HCT116 (cell line): ENCODE measurements at regions not wholly inside any gene's neighbourhood (a gene's known extent, or its start where the extent isn't known, plus 50 kb on each side); places are given as distances from the start of the nearest gene placed in this dataset.
A peak's percentile ranks its signal among the peaks of the same experiment; 100 is the strongest.

Experiments used
- ATAC-seq: fragments of 200-7000 bp; cut with Tn5 transposase; 2 replicates; pipeline ENCODE4 v1.9.1; 2020; ENCODE audit warnings: mild to moderate bottlenecking, moderate library complexity
- BruUV-seq: library from RNA; stranded (reverse); fragments of 400-500 nt; replicated peaks from 2 replicates; lab custom pipeline; 2021; lab: Mats Ljungman, UMichigan
- CTCF ChIA-PET: fragments of 300-600 bp; sonication (Branson Sonifier 250); formaldehyde crosslinking; loops from one replicate; lab custom pipeline; 2021; ENCODE audit warnings: antibody characterized with exemption; lab: Charles Lee
- POLR2A ChIA-PET: fragments of 300-600, 350-600 bp; sonication (Branson Sonifier 250); formaldehyde crosslinking; loops from one replicate; lab custom pipeline; 2021; ENCODE audit warnings: antibody characterized with exemption; lab: Charles Lee
- RAD21 ChIA-PET, 2 experiments: fragments of 300-600 bp; sonication (Branson Sonifier 250); formaldehyde crosslinking; loops; one replicate each; lab custom pipeline; 2023; ENCODE audit warnings: low total read pairs in 2 of 2; ENCODE audit not compliant: uncharacterized antibody in 2 of 2, unreplicated experiment in 2 of 2, low non-redundant PET in 1 of 2; lab: Charles Lee
- DNase-seq: peaks from one replicate; pipeline ENCODE4 v3.0.0-alpha.2; 2010; ENCODE audit warnings: low read depth, low spot score
- H2AFZ ChIP-seq: fragments of 200-600 bp; shearing (Covaris generic), sonication (generic); 2 replicates; pipeline ENCODE4 v1.6.1; 2017; ENCODE audit warnings: low read depth, mixed run types, mixed read lengths, antibody characterized with exemption, low read length; ENCODE audit not compliant: poor library complexity, severe bottlenecking
- H3K27ac ChIP-seq: 2 replicates; pipeline ENCODE4 v1.5.1; 2012; ENCODE audit warnings: low read depth, low read length
- H3K27me3 ChIP-seq: fragments of 200-600 bp; sonication (generic); 2 replicates; pipeline ENCODE4 v1.6.1; 2016; ENCODE audit warnings: mixed run types, low read length, mixed read lengths; ENCODE audit not compliant: insufficient read depth
- H3K36me3 ChIP-seq, 2 experiments: fragments of 200-500 bp in 1 of 2; fragments of 200-600 bp in 1 of 2; sonication (Bioruptor generic) in 1 of 2; sonication (generic) in 1 of 2; 2 replicates each; pipeline versions ENCODE4 v1.5.1 to v1.6.1; 2014 to 2016; ENCODE audit warnings: low read length in 2 of 2, inconsistent platforms in 1 of 2, mixed read lengths in 1 of 2, mixed run types in 1 of 2; ENCODE audit not compliant: insufficient read depth in 2 of 2, control insufficient read depth in 1 of 2
- H3K4me1 ChIP-seq, 2 experiments: fragments of 200-600 bp in 1 of 2; sonication (generic) in 1 of 2; 2 replicates each; pipeline versions ENCODE4 v1.5.1 to v1.6.1; 2012 to 2017; ENCODE audit warnings: low read length in 2 of 2, inconsistent platforms in 1 of 2, mild to moderate bottlenecking in 1 of 2, mixed read lengths in 1 of 2, mixed run types in 1 of 2, moderate library complexity in 1 of 2; ENCODE audit not compliant: insufficient read depth in 2 of 2, control insufficient read depth in 1 of 2
- H3K4me2 ChIP-seq: fragments of 200-600 bp; sonication (generic); 2 replicates; pipeline ENCODE4 v1.6.1; 2017; ENCODE audit warnings: mixed run types, low read length, mixed read lengths
- H3K4me3 ChIP-seq, 2 experiments: fragments of 200-600 bp in 1 of 2; sonication (generic) in 1 of 2; replicated peaks in 1 of 2; 2 replicates each; pipeline ENCODE4 v1.5.1; 2011 to 2016; ENCODE audit warnings: low read length in 2 of 2, control low read depth in 1 of 2, low read depth in 1 of 2, mild to moderate bottlenecking in 1 of 2, mixed read lengths in 1 of 2, mixed run types in 1 of 2
- H3K79me2 ChIP-seq: fragments of 200-600 bp; sonication (generic); 2 replicates; pipeline ENCODE4 v1.6.1; 2017; ENCODE audit warnings: mild to moderate bottlenecking, mixed run types, low read length, moderate library complexity, mixed read lengths; ENCODE audit not compliant: insufficient read depth
- H3K9ac ChIP-seq: fragments of 200-600 bp; sonication (generic); 2 replicates; pipeline ENCODE4 v1.6.1; 2016; ENCODE audit warnings: low read length, mixed read lengths
- H3K9me2 ChIP-seq: fragments of 200-600 bp; sonication (generic), shearing (Covaris generic); 2 replicates; pipeline ENCODE4 v1.6.1; 2017; ENCODE audit warnings: mixed run types, mild to moderate bottlenecking, moderate library complexity; ENCODE audit not compliant: insufficient read depth
- H3K9me3 ChIP-seq, 2 experiments: fragments of 200-500 bp in 1 of 2; fragments of 200-600 bp in 1 of 2; sonication (Bioruptor generic) in 1 of 2; sonication (generic) in 1 of 2; 2 replicates each; pipeline ENCODE4 v1.6.1; 2014 to 2017; ENCODE audit warnings: low read length in 2 of 2, mixed read lengths in 2 of 2, inconsistent platforms in 1 of 2, low read depth in 1 of 2, mild to moderate bottlenecking in 1 of 2, mixed run types in 1 of 2, moderate library complexity in 1 of 2; ENCODE audit not compliant: control insufficient read depth in 1 of 2, insufficient read depth in 1 of 2
- H4K20me1 ChIP-seq: fragments of 200-600 bp; sonication (generic), shearing (Covaris generic); 2 replicates; pipeline ENCODE4 v1.6.1; 2017; ENCODE audit warnings: mixed run types, mild to moderate bottlenecking, moderate library complexity; ENCODE audit not compliant: insufficient read depth
- CBX3 ChIP-seq: IDR thresholded peaks from 2 replicates; pipeline ENCODE4 v1.6.1; 2012; ENCODE audit warnings: low read depth
- CEBPB ChIP-seq: IDR thresholded peaks from 2 replicates; pipeline ENCODE4 v1.6.1; 2012; ENCODE audit warnings: low read depth
- ELF1 ChIP-seq: IDR thresholded peaks from 2 replicates; pipeline ENCODE4 v1.6.1; 2012; ENCODE audit warnings: low read depth, borderline replicate concordance
- JUND ChIP-seq: IDR thresholded peaks from 2 replicates; pipeline ENCODE4 v1.6.1; 2012
- POLR2A ChIP-seq: IDR thresholded peaks from 2 replicates; pipeline ENCODE4 v1.7.0; 2011; ENCODE audit warnings: borderline replicate concordance; ENCODE audit not compliant: insufficient read depth, insufficient read length; ENCODE audit errors: extremely low read depth
- RAD21 ChIP-seq: IDR thresholded peaks from 2 replicates; pipeline ENCODE4 v1.6.1; 2012; ENCODE audit warnings: low read depth, mild to moderate bottlenecking
- SIN3A ChIP-seq: IDR thresholded peaks from 2 replicates; pipeline ENCODE4 v1.6.1; 2012; ENCODE audit warnings: low read depth
- TCF7L2 ChIP-seq: IDR thresholded peaks from 2 replicates; pipeline ENCODE4 v1.7.0; 2011; ENCODE audit warnings: borderline replicate concordance, inconsistent platforms; ENCODE audit not compliant: insufficient read depth, insufficient read length; ENCODE audit errors: extremely low read depth
- YY1 ChIP-seq: IDR thresholded peaks from 2 replicates; pipeline ENCODE4 v1.6.1; 2011; ENCODE audit warnings: low read length, low read depth, moderate library complexity, mild to moderate bottlenecking; ENCODE audit not compliant: insufficient replicate concordance; ENCODE audit errors: extremely low read depth
- ZFX ChIP-seq: fragments of 450-650 bp; IDR thresholded peaks from 2 replicates; pipeline ENCODE4 v1.6.1; 2017
- intact Hi-C: fragments of 100-400 bp; cut with micrococcal nuclease; formaldehyde crosslinking; loops from 2 replicates; pipeline ENCODE4 v1.10.0; 2022
- TF ChIP-seq, protein P1 (sequence below), 3 experiments: fragments of 200-600 bp in 1 of 3; sonication (generic) in 1 of 3; IDR thresholded peaks in 2 of 3; conservative IDR thresholded peaks in 1 of 3; 2 replicates each; pipeline ENCODE4 v1.5.1; 2012 to 2017; ENCODE audit warnings: low read depth in 2 of 3, low read length in 2 of 3, antibody characterized with exemption in 1 of 3, borderline replicate concordance in 1 of 3, control low read depth in 1 of 3, mild to moderate bottlenecking in 1 of 3, mixed read lengths in 1 of 3, mixed run types in 1 of 3, moderate library complexity in 1 of 3; ENCODE audit not compliant: insufficient read depth in 1 of 3
- TF ChIP-seq, protein P2 (sequence below): IDR thresholded peaks from 2 replicates; pipeline ENCODE4 v1.6.1; 2012
- TF ChIP-seq, protein P3 (sequence below): IDR thresholded peaks from 2 replicates; pipeline ENCODE4 v1.6.1; 2012; ENCODE audit warnings: low read depth

DNA sequence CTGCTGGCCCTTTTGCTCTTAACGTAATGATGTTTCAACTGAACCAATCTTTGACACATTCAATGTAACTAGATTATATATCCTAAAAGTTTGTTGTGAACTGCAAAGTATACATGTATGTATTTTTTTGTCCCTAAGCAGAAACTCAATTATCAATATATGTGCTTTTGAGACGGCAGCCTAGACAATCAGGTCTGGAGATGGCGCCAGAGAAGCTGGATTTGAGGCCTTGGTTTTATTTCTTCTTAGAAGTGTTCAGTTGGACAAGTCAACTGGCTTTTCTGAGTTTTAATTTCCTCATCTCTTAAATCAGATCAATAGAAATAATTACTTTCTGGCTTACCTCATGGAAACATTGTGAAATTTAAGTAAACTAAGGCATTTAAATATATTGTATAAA, 62.5 kb downstream of the DCAF8L1 start:
- no TSS peak for BruUV-seq
- H3K4me3 ChIP-seq: no peak overlapping the region
- H3K9me3 ChIP-seq: no peaks in the 10 kb centered on the region
- H3K4me2 ChIP-seq: no peak overlapping the region
- intact Hi-C loops: no loop called here
- H3K4me1 ChIP-seq: no peaks in the 10 kb centered on the region
- TF ChIP-seq TCF7L2 (no peak), RAD21 (peak; percentile 64)
- TF ChIP-seq, protein P1, sequence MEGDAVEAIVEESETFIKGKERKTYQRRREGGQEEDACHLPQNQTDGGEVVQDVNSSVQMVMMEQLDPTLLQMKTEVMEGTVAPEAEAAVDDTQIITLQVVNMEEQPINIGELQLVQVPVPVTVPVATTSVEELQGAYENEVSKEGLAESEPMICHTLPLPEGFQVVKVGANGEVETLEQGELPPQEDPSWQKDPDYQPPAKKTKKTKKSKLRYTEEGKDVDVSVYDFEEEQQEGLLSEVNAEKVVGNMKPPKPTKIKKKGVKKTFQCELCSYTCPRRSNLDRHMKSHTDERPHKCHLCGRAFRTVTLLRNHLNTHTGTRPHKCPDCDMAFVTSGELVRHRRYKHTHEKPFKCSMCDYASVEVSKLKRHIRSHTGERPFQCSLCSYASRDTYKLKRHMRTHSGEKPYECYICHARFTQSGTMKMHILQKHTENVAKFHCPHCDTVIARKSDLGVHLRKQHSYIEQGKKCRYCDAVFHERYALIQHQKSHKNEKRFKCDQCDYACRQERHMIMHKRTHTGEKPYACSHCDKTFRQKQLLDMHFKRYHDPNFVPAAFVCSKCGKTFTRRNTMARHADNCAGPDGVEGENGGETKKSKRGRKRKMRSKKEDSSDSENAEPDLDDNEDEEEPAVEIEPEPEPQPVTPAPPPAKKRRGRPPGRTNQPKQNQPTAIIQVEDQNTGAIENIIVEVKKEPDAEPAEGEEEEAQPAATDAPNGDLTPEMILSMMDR (IDR thresholded peaks at IDR 0.05 in 2 of 3, conservative IDR thresholded peaks at IDR 0.05 in 1 of 3; ENCODE audit: borderline replicate concordance in 1 of 3, insufficient read depth in 1 of 3, low read depth in 2 of 3, low read length in 2 of 3): peak; percentile 29 to 34 (median 32); a peak in 3 of 6 replicates
- H3K9ac ChIP-seq: no peak overlapping the region
- DNase-seq: peak; percentile 7
- H3K36me3 ChIP-seq: no peaks in the 10 kb centered on the region
- no peaks in the 10 kb centered on the region for H3K79me2 ChIP-seq
- H3K27ac ChIP-seq: no peak overlapping the region
- H3K9me2 ChIP-seq: no peaks in the 10 kb centered on the region
- ATAC-seq: no peak
- RAD21 ChIA-PET: no interaction called here
- POLR2A ChIA-PET: no interaction called here
- H4K20me1 ChIP-seq: no peaks in the 10 kb centered on the region
- H3K27me3 ChIP-seq: no peaks in the 10 kb centered on the region
- CTCF ChIA-PET: interaction anchor here (0.7 kb wide), 1 partner anchor 13 kb away, joined by 3 read pairs; no protein-coding TSS in a partner anchor
- H2AFZ ChIP-seq: no peak overlapping the region

DNA sequence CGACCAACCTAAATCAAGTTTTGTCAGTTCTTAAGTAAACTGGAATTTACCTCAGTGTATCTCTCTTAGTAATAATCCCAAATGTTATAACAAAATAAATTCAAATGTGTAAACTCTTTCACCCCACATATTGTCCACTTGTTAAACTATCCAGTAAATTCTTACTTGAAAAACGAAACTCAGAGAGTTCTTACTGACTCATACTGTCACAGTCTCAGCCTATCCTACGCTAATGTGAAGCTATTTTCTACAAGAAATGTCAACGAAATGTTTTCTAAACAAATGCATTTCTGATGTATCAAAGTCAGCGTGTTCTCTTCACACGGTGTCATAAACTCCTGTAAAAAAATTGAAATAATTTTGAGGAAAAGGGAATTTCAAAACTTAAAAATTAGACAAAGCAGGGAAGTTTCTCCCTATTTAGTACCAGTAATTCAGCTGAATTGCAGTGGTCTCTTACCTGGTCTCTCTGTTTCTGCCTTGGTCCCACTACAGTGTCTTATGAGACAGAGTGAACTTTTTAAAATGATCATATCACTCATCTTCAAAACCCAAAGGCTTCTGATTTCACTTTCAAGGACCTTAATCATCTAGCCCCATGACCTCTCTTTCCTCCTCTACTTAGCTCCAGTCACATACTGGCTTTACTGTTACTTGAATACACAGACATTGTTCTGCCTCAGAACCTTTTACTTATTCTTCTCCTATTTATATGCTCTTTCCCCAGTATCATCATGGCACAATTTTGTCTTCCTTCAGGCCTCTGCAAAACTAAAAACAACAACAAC, 63.3 kb downstream of the DCAF8L1 start:
- Histone ChIP-seq H4K20me1 (no peaks in the 10 kb centered on the region), H3K9ac (no peak overlapping the region), H3K4me2 (no peak overlapping the region), H3K4me1 (no peaks in the 10 kb centered on the region), H3K36me3 (no peaks in the 10 kb centered on the region), H2AFZ (no peak overlapping the region), H3K4me3 (no peak overlapping the region), H3K9me2 (no peaks in the 10 kb centered on the region), H3K79me2 (no peaks in the 10 kb centered on the region), H3K27me3 (no peaks in the 10 kb centered on the region), H3K9me3 (no peaks in the 10 kb centered on the region), H3K27ac (no peak overlapping the region)
- DNase-seq: no peak
- no TSS peak for BruUV-seq
- RAD21 ChIA-PET: no interaction called here
- intact Hi-C loops: no loop called here
- CTCF ChIA-PET: no interaction called here
- ATAC-seq: no peak
- POLR2A ChIA-PET: no interaction called here
- TF ChIP-seq CEBPB (no peak), ELF1 (no peak), RAD21 (no peak), JUND (no peak), CBX3 (no peak), YY1 (no peak), SIN3A (no peak), ZFX (no peak), POLR2A (no peak)
- TF ChIP-seq, protein P2, sequence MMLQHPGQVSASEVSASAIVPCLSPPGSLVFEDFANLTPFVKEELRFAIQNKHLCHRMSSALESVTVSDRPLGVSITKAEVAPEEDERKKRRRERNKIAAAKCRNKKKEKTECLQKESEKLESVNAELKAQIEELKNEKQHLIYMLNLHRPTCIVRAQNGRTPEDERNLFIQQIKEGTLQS: no peak
- TF ChIP-seq, protein P3, sequence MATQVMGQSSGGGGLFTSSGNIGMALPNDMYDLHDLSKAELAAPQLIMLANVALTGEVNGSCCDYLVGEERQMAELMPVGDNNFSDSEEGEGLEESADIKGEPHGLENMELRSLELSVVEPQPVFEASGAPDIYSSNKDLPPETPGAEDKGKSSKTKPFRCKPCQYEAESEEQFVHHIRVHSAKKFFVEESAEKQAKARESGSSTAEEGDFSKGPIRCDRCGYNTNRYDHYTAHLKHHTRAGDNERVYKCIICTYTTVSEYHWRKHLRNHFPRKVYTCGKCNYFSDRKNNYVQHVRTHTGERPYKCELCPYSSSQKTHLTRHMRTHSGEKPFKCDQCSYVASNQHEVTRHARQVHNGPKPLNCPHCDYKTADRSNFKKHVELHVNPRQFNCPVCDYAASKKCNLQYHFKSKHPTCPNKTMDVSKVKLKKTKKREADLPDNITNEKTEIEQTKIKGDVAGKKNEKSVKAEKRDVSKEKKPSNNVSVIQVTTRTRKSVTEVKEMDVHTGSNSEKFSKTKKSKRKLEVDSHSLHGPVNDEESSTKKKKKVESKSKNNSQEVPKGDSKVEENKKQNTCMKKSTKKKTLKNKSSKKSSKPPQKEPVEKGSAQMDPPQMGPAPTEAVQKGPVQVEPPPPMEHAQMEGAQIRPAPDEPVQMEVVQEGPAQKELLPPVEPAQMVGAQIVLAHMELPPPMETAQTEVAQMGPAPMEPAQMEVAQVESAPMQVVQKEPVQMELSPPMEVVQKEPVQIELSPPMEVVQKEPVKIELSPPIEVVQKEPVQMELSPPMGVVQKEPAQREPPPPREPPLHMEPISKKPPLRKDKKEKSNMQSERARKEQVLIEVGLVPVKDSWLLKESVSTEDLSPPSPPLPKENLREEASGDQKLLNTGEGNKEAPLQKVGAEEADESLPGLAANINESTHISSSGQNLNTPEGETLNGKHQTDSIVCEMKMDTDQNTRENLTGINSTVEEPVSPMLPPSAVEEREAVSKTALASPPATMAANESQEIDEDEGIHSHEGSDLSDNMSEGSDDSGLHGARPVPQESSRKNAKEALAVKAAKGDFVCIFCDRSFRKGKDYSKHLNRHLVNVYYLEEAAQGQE: no peak
